ENCODE measurements at regions not wholly inside any gene's neighbourhood (a gene's known extent, or its start where the extent isn't known, plus 50 kb on each side); places are given as distances from the start of the nearest gene placed in this dataset.

GRCh38 chr3:161156936-161157335 lies 51.8 kb upstream of the B3GALNT1 start:
- Histone ChIP-seq H3K27me3 (no peaks in the 10 kb centered on the region), H3K27ac (no peak overlapping the region), H3K4me1 (no peaks in the 10 kb centered on the region), H3K4me3 (no peak overlapping the region), H3K36me3 (peaks cover 0 to 2% (median 0%) of the 10 kb centered on the region in 9 donors), H3K9me3 (no peaks in the 10 kb centered on the region)
- WGBS, 4 donors: 84 to 92% (median 88%) methylated on average over 5 of the region's 5 CpGs
- TF ChIP-seq CTCF (IDR thresholded peaks at IDR 0.05): no peak
- no peak for TF ChIP-seq POLR2A (IDR thresholded peaks at IDR 0.05)
- DNase-seq: no peak
- intact Hi-C loops (cut with DNase I): no loop called here
- ATAC-seq: no peak

GRCh38 chr3:161161603-161162002 lies 56.5 kb upstream of the B3GALNT1 start:
- H3K27me3 ChIP-seq: no peaks in the 10 kb centered on the region
- H3K9me3 ChIP-seq: peaks cover 0 to 18% (median 0%) of the 10 kb centered on the region in 12 donors
- no peak for ATAC-seq
- DNase-seq: no peak
- H3K36me3 ChIP-seq: peaks cover 0 to 2% (median 0%) of the 10 kb centered on the region in 9 donors
- no peak overlapping the region for H3K27ac ChIP-seq
- no peaks in the 10 kb centered on the region for H3K4me1 ChIP-seq
- TF ChIP-seq POLR2A (IDR thresholded peaks at IDR 0.05) (no peak), CTCF (IDR thresholded peaks at IDR 0.05) (no peak)
- WGBS, 4 donors: 94 to 98% (median 97%) methylated on average over 20 of the region's 20 CpGs
- intact Hi-C loops (cut with DNase I): no loop called here
- no peak overlapping the region for H3K4me3 ChIP-seq

- ATAC-seq (no peak), DNase-seq (no peak)
- no peak for TF ChIP-seq POLR2A (IDR thresholded peaks at IDR 0.05)
- TF ChIP-seq CTCF (IDR thresholded peaks at IDR 0.05): no peak
- H3K36me3 ChIP-seq: peaks cover 0 to 2% (median 0%) of the 10 kb centered on the region in 9 donors
- no peaks in the 10 kb centered on the region for H3K4me1 ChIP-seq
- H3K27ac ChIP-seq: no peak overlapping the region
- WGBS, 4 donors: 15 to 31% (median 22%) methylated on average over 1 of the region's 1 CpG
- H3K9me3 ChIP-seq: peaks cover 0 to 18% (median 0%) of the 10 kb centered on the region in 12 donors
- intact Hi-C loops (cut with DNase I): no loop called here
- no peaks in the 10 kb centered on the region for H3K27me3 ChIP-seq
- no peak overlapping the region for H3K4me3 ChIP-seq
Measured at GRCh38 chr3:161163297-161163696, 57.8 kb upstream of the NMD3 start.

GRCh38 chr3:161166051-161166450 lies 55.1 kb upstream of the NMD3 start:
- no peak for TF ChIP-seq POLR2A (IDR thresholded peaks at IDR 0.05)
- no peak for TF ChIP-seq CTCF (IDR thresholded peaks at IDR 0.05)
- Histone ChIP-seq H3K36me3 (no peaks in the 10 kb centered on the region), H3K4me1 (peaks cover 0 to 7% (median 1%) of the 10 kb centered on the region in 12 donors), H3K27ac (no peak overlapping the region), H3K4me3 (no peak overlapping the region), H3K27me3 (no peaks in the 10 kb centered on the region), H3K9me3 (peaks cover 0 to 18% (median 0%) of the 10 kb centered on the region in 12 donors)
- intact Hi-C loops (cut with DNase I): no loop called here
- DNase-seq (no peak), ATAC-seq (no peak)
- 93 to 96% (median 94%) methylated on average over 4 of the region's 4 CpGs for WGBS, 4 donors
